ENCODE measurements at regions not wholly inside any gene's neighbourhood (a gene's known extent, or its start where the extent isn't known, plus 50 kb on each side); places are given as distances from the start of the nearest gene placed in this dataset.

DNA sequence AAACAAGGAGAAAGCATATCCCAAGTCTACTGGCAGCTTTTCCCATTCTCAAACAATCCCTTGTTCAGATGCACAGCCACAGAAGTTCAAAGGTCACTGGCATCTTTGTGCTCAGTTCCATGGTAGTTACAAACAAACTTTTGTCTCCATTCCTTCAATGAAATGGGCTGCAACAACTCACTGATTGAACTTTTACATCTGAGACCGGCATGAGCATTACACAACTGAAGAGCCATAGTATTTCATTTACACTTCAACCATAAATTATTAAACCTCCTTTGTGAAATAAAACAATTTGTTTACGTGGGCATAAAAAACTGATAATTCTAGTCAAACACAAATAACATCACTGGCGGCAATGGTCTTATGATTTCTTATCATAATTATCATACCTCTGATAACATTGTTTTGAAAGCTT, 67.8 kb upstream of the ARHGAP32 start:
- TF ChIP-seq EZH2 (IDR thresholded peaks at IDR 0.05; ENCODE audit: low read length, missing control alignments) = no peak
- TF ChIP-seq, protein P1, sequence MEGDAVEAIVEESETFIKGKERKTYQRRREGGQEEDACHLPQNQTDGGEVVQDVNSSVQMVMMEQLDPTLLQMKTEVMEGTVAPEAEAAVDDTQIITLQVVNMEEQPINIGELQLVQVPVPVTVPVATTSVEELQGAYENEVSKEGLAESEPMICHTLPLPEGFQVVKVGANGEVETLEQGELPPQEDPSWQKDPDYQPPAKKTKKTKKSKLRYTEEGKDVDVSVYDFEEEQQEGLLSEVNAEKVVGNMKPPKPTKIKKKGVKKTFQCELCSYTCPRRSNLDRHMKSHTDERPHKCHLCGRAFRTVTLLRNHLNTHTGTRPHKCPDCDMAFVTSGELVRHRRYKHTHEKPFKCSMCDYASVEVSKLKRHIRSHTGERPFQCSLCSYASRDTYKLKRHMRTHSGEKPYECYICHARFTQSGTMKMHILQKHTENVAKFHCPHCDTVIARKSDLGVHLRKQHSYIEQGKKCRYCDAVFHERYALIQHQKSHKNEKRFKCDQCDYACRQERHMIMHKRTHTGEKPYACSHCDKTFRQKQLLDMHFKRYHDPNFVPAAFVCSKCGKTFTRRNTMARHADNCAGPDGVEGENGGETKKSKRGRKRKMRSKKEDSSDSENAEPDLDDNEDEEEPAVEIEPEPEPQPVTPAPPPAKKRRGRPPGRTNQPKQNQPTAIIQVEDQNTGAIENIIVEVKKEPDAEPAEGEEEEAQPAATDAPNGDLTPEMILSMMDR (conservative IDR thresholded peaks at IDR 0.05 in 1 of 2, IDR thresholded peaks at IDR 0.05 in 1 of 2; ENCODE audit: low read depth in 1 of 2, low read length in 2 of 2) = no peak
